ENCODE measurements at regions not wholly inside any gene's neighbourhood (a gene's known extent, or its start where the extent isn't known, plus 50 kb on each side); places are given as distances from the start of the nearest gene placed in this dataset.
"Not testable (repeated sequence)": the region's sequence is repeated elsewhere in the genome, so short reads cannot be mapped to it uniquely, and the experiment has no call there.

GRCh38 chr11:45739866-45740265 is 65.1 kb upstream of the SLC35C1 start:
- Mint-ChIP-seq H3K4me3 (no peak overlapping the region), H3K9me3 (no peaks in the 10 kb centered on the region), H3K4me1 (ENCODE audit: low read depth) (peaks cover 8% of the 10 kb centered on the region), H3K36me3 (ENCODE audit: low read depth) (no peaks in the 10 kb centered on the region), H3K27ac (no peak overlapping the region), H3K27me3 (peaks cover 2% of the 10 kb centered on the region)
- DNase-seq, result no peak
- ChIA-PET CTCF (interaction anchor here (1.6 kb wide), 1 partner anchor 32 kb away, joined by 6 read pairs; no protein-coding TSS in a partner anchor), POLR2A (no interaction called here)
- TF ChIP-seq, protein P1, sequence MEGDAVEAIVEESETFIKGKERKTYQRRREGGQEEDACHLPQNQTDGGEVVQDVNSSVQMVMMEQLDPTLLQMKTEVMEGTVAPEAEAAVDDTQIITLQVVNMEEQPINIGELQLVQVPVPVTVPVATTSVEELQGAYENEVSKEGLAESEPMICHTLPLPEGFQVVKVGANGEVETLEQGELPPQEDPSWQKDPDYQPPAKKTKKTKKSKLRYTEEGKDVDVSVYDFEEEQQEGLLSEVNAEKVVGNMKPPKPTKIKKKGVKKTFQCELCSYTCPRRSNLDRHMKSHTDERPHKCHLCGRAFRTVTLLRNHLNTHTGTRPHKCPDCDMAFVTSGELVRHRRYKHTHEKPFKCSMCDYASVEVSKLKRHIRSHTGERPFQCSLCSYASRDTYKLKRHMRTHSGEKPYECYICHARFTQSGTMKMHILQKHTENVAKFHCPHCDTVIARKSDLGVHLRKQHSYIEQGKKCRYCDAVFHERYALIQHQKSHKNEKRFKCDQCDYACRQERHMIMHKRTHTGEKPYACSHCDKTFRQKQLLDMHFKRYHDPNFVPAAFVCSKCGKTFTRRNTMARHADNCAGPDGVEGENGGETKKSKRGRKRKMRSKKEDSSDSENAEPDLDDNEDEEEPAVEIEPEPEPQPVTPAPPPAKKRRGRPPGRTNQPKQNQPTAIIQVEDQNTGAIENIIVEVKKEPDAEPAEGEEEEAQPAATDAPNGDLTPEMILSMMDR (IDR thresholded peaks at IDR 0.05), result no peak
- intact Hi-C loops (cut with micrococcal nuclease), result no loop called here
- no peak for ATAC-seq

GRCh38 chr11:45739071-45739470 is 65.9 kb upstream of the SLC35C1 start:
- H3K36me3 Mint-ChIP-seq (ENCODE audit: low read depth); H3K27me3 Mint-ChIP-seq; H3K4me3 Mint-ChIP-seq; H3K4me1 Mint-ChIP-seq (ENCODE audit: low read depth); POLR2A ChIA-PET; H3K9me3 Mint-ChIP-seq; H3K27ac Mint-ChIP-seq; DNase-seq; intact Hi-C loops (cut with micrococcal nuclease); ATAC-seq: not testable (repeated sequence)
- CTCF ChIA-PET, result interaction anchor here (1.6 kb wide), 1 partner anchor 33 kb away, joined by 6 read pairs; no protein-coding TSS in a partner anchor

DNA sequence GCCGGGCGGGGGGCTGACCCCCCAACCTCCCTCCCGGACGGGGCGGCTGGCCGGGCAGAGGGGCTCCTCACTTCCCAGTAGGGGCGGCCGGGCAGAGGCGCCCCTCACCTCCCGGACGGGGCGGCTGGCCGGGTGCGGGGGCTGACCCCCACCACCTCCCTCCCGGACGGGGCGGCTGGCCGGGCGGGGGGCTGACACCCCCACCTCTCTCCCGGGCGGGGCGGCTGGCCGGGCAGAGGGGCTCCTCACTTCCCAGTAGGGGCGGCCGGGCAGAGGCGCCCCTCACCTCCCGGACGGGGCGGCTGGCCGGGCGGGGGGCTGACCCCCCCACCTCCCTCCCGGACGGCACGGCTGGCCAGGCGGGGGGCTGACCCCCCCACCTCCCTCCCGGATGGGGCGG is 66.8 kb upstream of the SLC35C1 start:
- DNase-seq; H3K36me3 Mint-ChIP-seq (ENCODE audit: low read depth); H3K27ac Mint-ChIP-seq; CTCF ChIA-PET; H3K27me3 Mint-ChIP-seq; ATAC-seq; intact Hi-C loops (cut with micrococcal nuclease); H3K4me1 Mint-ChIP-seq (ENCODE audit: low read depth); H3K4me3 Mint-ChIP-seq; POLR2A ChIA-PET; H3K9me3 Mint-ChIP-seq: not testable (repeated sequence)

GRCh38 chr11:45737056-45737455 is 67.9 kb upstream of the SLC35C1 start:
- no peak overlapping the region for H3K4me3 Mint-ChIP-seq
- H3K4me1 Mint-ChIP-seq (ENCODE audit: low read depth), result peaks cover 8% of the 10 kb centered on the region
- CTCF ChIA-PET, result no interaction called here
- H3K9me3 Mint-ChIP-seq, result no peaks in the 10 kb centered on the region
- peak; percentile 45 for ATAC-seq
- POLR2A ChIA-PET, result no interaction called here
- intact Hi-C loops (cut with micrococcal nuclease), result no loop called here
- peaks cover 2% of the 10 kb centered on the region for H3K27me3 Mint-ChIP-seq
- TF ChIP-seq, protein P1 (IDR thresholded peaks at IDR 0.05), result no peak
- H3K27ac Mint-ChIP-seq, result peak overlapping the region; percentile 59
- no peaks in the 10 kb centered on the region for H3K36me3 Mint-ChIP-seq (ENCODE audit: low read depth)
- no peak for DNase-seq

DNA sequence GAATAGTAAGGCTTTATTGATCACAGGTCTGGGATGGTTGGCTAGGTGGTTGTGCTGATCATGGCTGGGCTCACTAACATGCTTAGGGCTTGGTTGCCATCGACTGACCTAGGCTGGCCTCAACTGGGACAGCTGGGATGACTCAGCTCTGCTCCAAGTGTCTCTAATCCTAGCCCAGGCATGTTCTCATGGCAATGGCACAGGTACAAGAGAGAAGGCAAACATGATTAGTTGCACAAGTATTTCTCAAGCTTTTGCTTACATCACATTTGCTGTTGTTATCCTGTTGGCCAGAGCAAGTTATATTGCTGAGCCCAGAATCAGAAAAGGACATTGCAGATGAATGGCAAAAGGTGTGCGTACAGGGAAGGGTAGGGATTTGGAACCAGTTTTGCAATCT is 68.5 kb upstream of the SLC35C1 start:
- TF ChIP-seq, protein P1 (IDR thresholded peaks at IDR 0.05), result no peak

DNA sequence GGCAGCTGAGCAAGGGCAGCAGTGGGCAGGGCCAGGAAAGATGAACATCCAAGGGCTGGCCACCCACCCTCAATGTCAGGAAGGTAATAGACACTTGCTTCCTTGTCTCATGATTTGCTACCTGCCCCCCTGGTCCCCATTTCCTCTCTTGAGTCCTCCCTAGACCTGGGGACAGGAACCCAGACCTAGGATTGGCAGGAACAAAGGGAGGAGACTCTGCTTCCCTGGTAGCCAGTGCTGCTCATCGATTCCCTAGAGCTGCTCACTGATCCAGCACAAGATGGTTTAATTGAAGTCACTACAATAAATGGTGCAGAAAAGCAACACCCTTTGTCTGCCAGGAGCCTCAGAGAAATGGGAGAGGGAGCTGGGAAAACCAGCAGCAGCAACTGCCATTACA is 67.8 kb upstream of the CHST1 start:
- H3K9me3 Mint-ChIP-seq, result no peaks in the 10 kb centered on the region
- ChIA-PET POLR2A (no interaction called here), CTCF (interaction anchor here (1.0 to 1.2 kb wide), 3 partner anchors 38 to 80 kb away, joined by 3 read pairs; no protein-coding TSS in a partner anchor)
- DNase-seq (no peak), ATAC-seq (no peak)
- TF ChIP-seq, protein P1 (IDR thresholded peaks at IDR 0.05), result no peak
- no peak overlapping the region for H3K27ac Mint-ChIP-seq
- H3K4me1 Mint-ChIP-seq (ENCODE audit: low read depth), result peaks cover 8% of the 10 kb centered on the region
- no peaks in the 10 kb centered on the region for H3K27me3 Mint-ChIP-seq
- no peak overlapping the region for H3K4me3 Mint-ChIP-seq
- H3K36me3 Mint-ChIP-seq (ENCODE audit: low read depth), result no peaks in the 10 kb centered on the region
- intact Hi-C loops (cut with micrococcal nuclease), result no loop called here

More for the DNA sequence above, 68.5 kb upstream of the SLC35C1 start:
- Mint-ChIP-seq H3K4me3 (no peak overlapping the region), H3K4me1 (ENCODE audit: low read depth) (peaks cover 8% of the 10 kb centered on the region), H3K36me3 (ENCODE audit: low read depth) (no peaks in the 10 kb centered on the region), H3K27me3 (peaks cover 2% of the 10 kb centered on the region), H3K9me3 (no peaks in the 10 kb centered on the region), H3K27ac (peak overlapping the region; percentile 52)
- DNase-seq (no peak), ATAC-seq (no peak)
- intact Hi-C loops (cut with micrococcal nuclease), result no loop called here
- CTCF ChIA-PET, result no interaction called here
- POLR2A ChIA-PET, result no interaction called here

Measured in activated CD8-positive, alpha-beta T cell treated with anti-CD3 and anti-CD28 coated beads for 36 hours (primary cell).